22Rv1 (cell line): ENCODE measurements at regions not wholly inside any gene's neighbourhood (a gene's known extent, or its start where the extent isn't known, plus 50 kb on each side); places are given as distances from the start of the nearest gene placed in this dataset.
"Not testable (repeated sequence)": the region's sequence is repeated elsewhere in the genome, so short reads cannot be mapped to it uniquely, and the experiment has no call there.

Experiments
- ZFX ChIP-seq: fragments of 450-650 bp; IDR thresholded peaks from 2 replicates; pipeline ENCODE4 v1.6.1; 2017; ENCODE audit warnings: antibody characterized with exemption, borderline replicate concordance
- TF ChIP-seq, protein P1 (sequence below): fragments of 450-650 bp; IDR thresholded peaks from 2 replicates; pipeline ENCODE4 v1.5.1; 2017; ENCODE audit warnings: mild to moderate bottlenecking

DNA sequence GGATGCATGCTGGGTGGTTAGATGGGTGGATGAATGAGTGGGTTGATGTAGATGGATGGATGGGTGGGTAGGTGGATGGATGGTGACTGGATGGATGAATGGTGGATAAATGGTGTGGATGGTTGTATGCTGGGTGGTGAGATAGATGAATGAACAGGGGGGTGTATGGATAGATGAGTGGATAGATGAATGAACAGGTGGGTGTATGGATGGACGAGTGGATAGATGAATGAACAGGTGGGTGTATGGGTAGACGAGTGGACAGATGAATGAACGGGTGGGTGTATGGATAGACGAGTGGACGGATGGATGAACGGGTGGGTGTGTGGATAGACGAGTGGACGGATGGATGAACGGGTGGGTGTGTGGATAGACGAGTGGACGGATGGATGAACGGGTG is 108.2 kb downstream of the NPIPB11 start:
- TF ChIP-seq, protein P1, sequence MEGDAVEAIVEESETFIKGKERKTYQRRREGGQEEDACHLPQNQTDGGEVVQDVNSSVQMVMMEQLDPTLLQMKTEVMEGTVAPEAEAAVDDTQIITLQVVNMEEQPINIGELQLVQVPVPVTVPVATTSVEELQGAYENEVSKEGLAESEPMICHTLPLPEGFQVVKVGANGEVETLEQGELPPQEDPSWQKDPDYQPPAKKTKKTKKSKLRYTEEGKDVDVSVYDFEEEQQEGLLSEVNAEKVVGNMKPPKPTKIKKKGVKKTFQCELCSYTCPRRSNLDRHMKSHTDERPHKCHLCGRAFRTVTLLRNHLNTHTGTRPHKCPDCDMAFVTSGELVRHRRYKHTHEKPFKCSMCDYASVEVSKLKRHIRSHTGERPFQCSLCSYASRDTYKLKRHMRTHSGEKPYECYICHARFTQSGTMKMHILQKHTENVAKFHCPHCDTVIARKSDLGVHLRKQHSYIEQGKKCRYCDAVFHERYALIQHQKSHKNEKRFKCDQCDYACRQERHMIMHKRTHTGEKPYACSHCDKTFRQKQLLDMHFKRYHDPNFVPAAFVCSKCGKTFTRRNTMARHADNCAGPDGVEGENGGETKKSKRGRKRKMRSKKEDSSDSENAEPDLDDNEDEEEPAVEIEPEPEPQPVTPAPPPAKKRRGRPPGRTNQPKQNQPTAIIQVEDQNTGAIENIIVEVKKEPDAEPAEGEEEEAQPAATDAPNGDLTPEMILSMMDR: not testable (repeated sequence)
- not testable (repeated sequence) for TF ChIP-seq ZFX
